GM12892 (cell line): ENCODE measurements at regions not wholly inside any gene's neighbourhood (a gene's known extent, or its start where the extent isn't known, plus 50 kb on each side); places are given as distances from the start of the nearest gene placed in this dataset.

Experiments
- POLR2A ChIP-seq: IDR thresholded peaks from 2 replicates; pipeline ENCODE4 v1.6.1; 2011; ENCODE audit warnings: low read depth, low read length, control low read depth
- POLR2AphosphoS5 ChIP-seq: IDR thresholded peaks from 2 replicates; pipeline ENCODE4 v1.6.1; 2011; ENCODE audit warnings: low read depth, low read length, control low read depth
- TAF1 ChIP-seq: IDR thresholded peaks from 2 replicates; pipeline ENCODE4 v1.6.1; 2011; ENCODE audit warnings: low read depth, mild to moderate bottlenecking, control low read depth, low read length, borderline replicate concordance

DNA sequence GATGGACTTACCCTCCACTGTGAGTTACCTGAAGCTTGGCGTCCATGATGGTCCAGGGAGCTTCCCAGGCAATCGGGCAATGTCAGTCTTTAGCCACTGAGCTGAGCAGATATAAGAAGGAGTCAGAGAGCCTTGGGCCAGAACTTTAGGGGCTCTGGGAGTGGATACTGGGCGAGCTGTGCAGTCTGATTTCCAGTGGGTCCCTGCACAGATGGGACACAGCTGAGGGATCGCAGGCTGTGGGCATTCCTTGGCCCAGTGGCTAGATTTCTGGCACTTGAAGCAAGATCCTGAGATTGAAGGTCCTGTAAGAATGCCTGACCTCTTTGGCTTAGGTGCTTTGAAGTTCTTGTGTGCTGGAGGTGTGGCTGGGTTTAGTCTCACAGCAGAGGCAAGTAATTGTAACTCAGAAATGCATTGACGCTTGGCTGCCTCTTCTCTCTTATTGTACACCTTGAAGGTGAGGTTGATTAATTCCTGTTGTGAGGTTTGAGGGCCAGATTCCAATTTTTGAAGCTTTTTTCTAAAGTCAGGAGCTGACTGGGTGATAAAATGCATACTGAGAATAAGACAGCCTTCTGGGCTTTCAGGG is 2283.8 kb downstream of the TP53TG3F start:
- TF ChIP-seq POLR2AphosphoS5 = no peak
- no peak for TF ChIP-seq POLR2A
- TF ChIP-seq TAF1 = no peak
